ENCODE measurements at regions not wholly inside any gene's neighbourhood (a gene's known extent, or its start where the extent isn't known, plus 50 kb on each side); places are given as distances from the start of the nearest gene placed in this dataset.

DNA sequence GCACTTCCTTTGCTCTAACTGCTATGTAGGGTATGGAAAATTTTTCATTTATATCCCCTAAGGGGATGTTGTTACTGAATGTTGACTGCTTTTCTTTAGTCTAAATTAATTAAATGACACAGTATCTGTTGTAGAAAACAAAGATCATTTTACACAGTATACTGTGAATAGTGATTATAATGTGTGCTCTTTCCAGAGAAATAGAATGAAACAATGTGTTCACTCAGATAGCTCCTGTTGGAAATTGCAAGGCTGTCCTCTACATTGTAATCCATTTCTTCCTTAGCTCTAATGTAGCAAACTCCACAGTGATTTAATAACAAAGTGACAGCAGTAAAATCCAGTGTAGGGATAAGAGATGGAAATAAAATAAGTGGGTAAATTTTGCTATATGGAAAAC lies 159.0 kb upstream of the VEPH1 start:
- no peak for TF ChIP-seq EZH2 (IDR thresholded peaks at IDR 0.05; ENCODE audit: insufficient read depth, poor library complexity, severe bottlenecking)
- TF ChIP-seq EZH2phosphoT487 (IDR thresholded peaks at IDR 0.05; ENCODE audit: insufficient read depth, low read depth) = no peak
- no peaks in the 10 kb centered on the region for H3K9me2 ChIP-seq (ENCODE audit: insufficient read depth)

DNA sequence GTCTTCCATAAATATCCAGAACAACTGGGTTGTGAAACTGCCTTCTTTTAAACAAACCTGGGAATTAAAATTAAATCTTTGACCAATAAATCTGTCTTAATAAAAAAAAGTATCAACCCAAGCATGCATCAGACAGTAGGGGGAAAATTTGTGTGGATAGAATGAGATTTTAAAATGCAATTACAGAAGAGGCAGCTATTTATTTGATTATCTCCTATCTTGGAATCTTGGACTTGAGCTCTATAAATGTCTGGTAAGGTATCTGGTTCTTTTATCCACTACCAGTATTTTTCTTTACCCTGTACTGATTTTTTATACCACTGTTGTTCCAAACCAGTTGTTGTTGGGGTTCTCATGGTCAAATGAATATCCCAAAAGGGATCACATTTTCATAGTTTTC lies 157.6 kb upstream of the VEPH1 start:
- Histone ChIP-seq H3K36me3 (ENCODE audit: low read depth) (no peaks in the 10 kb centered on the region), H3K27me3 (replicated peaks; ENCODE audit: insufficient read depth) (no peaks in the 10 kb centered on the region), H3K9me2 (ENCODE audit: insufficient read depth) (no peaks in the 10 kb centered on the region), H3K9ac (no peak overlapping the region), H3K79me2 (ENCODE audit: insufficient read depth) (no peaks in the 10 kb centered on the region), H4K20me1 (ENCODE audit: insufficient read depth) (no peaks in the 10 kb centered on the region), H3K4me3 (no peak overlapping the region), H3K9me3 (ENCODE audit: low read depth) (no peaks in the 10 kb centered on the region), H3F3A (ENCODE audit: insufficient read depth) (no peaks in the 10 kb centered on the region), H2AFZ (no peak overlapping the region), H3K4me1 (ENCODE audit: insufficient read depth) (no peaks in the 10 kb centered on the region), H3K4me2 (ENCODE audit: unreplicated experiment) (no peak overlapping the region), H3K27ac (no peak overlapping the region)
- TF ChIP-seq EZH2phosphoT487 (IDR thresholded peaks at IDR 0.05; ENCODE audit: insufficient read depth, low read depth) (no peak), EZH2 (IDR thresholded peaks at IDR 0.05; ENCODE audit: insufficient read depth, poor library complexity, severe bottlenecking) (no peak)
- DNase-seq = no peak
- in situ Hi-C loops (cut with MboI) = no loop called here

More for the DNA sequence above, 159.0 kb upstream of the VEPH1 start:
- Histone ChIP-seq H3K4me1 (ENCODE audit: insufficient read depth) (no peaks in the 10 kb centered on the region), H2AFZ (no peak overlapping the region), H3K27ac (no peak overlapping the region), H3K79me2 (ENCODE audit: insufficient read depth) (no peaks in the 10 kb centered on the region), H3K9ac (no peak overlapping the region), H3K27me3 (replicated peaks; ENCODE audit: insufficient read depth) (no peaks in the 10 kb centered on the region), H4K20me1 (ENCODE audit: insufficient read depth) (no peaks in the 10 kb centered on the region), H3K36me3 (ENCODE audit: low read depth) (no peaks in the 10 kb centered on the region), H3K4me3 (no peak overlapping the region), H3K9me3 (ENCODE audit: low read depth) (no peaks in the 10 kb centered on the region), H3F3A (ENCODE audit: insufficient read depth) (no peaks in the 10 kb centered on the region), H3K4me2 (ENCODE audit: unreplicated experiment) (no peak overlapping the region)
- in situ Hi-C loops (cut with MboI) = no loop called here
- DNase-seq = no peak

DNA sequence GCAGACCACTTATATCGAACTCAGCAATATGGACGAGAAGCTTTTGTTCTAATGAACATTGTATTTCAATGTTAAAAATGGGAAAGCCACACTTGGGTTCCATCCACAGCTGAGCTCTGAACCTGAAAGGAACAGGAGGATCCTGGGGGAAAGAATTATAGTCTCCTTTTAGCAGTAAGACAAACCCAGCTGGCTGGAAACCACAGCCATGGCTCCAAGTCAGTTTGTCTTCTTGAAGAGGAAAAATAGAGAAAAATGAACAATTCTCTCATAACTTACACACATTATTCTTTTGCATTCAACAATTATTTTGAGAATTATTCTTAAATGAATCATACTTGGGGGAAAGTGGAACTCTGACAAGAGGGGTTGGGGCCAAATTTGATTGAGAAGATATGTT lies 149.2 kb upstream of the VEPH1 start:
- in situ Hi-C loops (cut with MboI) = no loop called here
- 79 to 85% methylated on average over 2 of the region's 2 CpGs for WGBS, 2 experiments (ENCODE audit: low coverage in 1 of 2, low lambda C conversion rate in 2 of 2, missing lambda C conversion rate in 2 of 2)
- DNase-seq = no peak

GRCh38 chr3:157650699-157651098 lies 147.5 kb upstream of the VEPH1 start:
- H3K27ac ChIP-seq = no peak overlapping the region
- no peak overlapping the region for H2AFZ ChIP-seq
- no peak for DNase-seq
- no peaks in the 10 kb centered on the region for H3K9me2 ChIP-seq (ENCODE audit: insufficient read depth)
- H3K4me2 ChIP-seq (ENCODE audit: unreplicated experiment) = no peak overlapping the region
- 38 to 46% methylated on average over 1 of the region's 1 CpG for WGBS, 2 experiments (ENCODE audit: low coverage in 1 of 2, low lambda C conversion rate in 2 of 2, missing lambda C conversion rate in 2 of 2)
- in situ Hi-C loops (cut with MboI) = no loop called here
- no peaks in the 10 kb centered on the region for H3F3A ChIP-seq (ENCODE audit: insufficient read depth)
- H3K9me3 ChIP-seq (ENCODE audit: low read depth) = no peaks in the 10 kb centered on the region
- no peaks in the 10 kb centered on the region for H3K36me3 ChIP-seq (ENCODE audit: low read depth)
- no peak overlapping the region for H3K4me3 ChIP-seq
- H3K79me2 ChIP-seq (ENCODE audit: insufficient read depth) = no peaks in the 10 kb centered on the region
- no peaks in the 10 kb centered on the region for H4K20me1 ChIP-seq (ENCODE audit: insufficient read depth)
- no peak overlapping the region for H3K9ac ChIP-seq
- no peaks in the 10 kb centered on the region for H3K4me1 ChIP-seq (ENCODE audit: insufficient read depth)
- no peaks in the 10 kb centered on the region for H3K27me3 ChIP-seq (replicated peaks; ENCODE audit: insufficient read depth)
- TF ChIP-seq EZH2 (IDR thresholded peaks at IDR 0.05; ENCODE audit: insufficient read depth, poor library complexity, severe bottlenecking) (no peak), EZH2phosphoT487 (IDR thresholded peaks at IDR 0.05; ENCODE audit: insufficient read depth, low read depth) (no peak)

More for the DNA sequence above, 149.2 kb upstream of the VEPH1 start:
- Histone ChIP-seq H3K27ac (no peak overlapping the region), H3K79me2 (ENCODE audit: insufficient read depth) (no peaks in the 10 kb centered on the region), H3K36me3 (ENCODE audit: low read depth) (no peaks in the 10 kb centered on the region), H3K27me3 (replicated peaks; ENCODE audit: insufficient read depth) (no peaks in the 10 kb centered on the region), H3K9me3 (ENCODE audit: low read depth) (no peaks in the 10 kb centered on the region), H3F3A (ENCODE audit: insufficient read depth) (no peaks in the 10 kb centered on the region), H3K4me3 (no peak overlapping the region), H2AFZ (no peak overlapping the region), H3K4me2 (ENCODE audit: unreplicated experiment) (no peak overlapping the region), H3K9ac (no peak overlapping the region), H3K9me2 (ENCODE audit: insufficient read depth) (no peaks in the 10 kb centered on the region), H3K4me1 (ENCODE audit: insufficient read depth) (no peaks in the 10 kb centered on the region), H4K20me1 (ENCODE audit: insufficient read depth) (no peaks in the 10 kb centered on the region)
- TF ChIP-seq EZH2phosphoT487 (IDR thresholded peaks at IDR 0.05; ENCODE audit: insufficient read depth, low read depth) (no peak), EZH2 (IDR thresholded peaks at IDR 0.05; ENCODE audit: insufficient read depth, poor library complexity, severe bottlenecking) (no peak)

- Histone ChIP-seq H3K79me2 (ENCODE audit: insufficient read depth) (no peaks in the 10 kb centered on the region), H4K20me1 (ENCODE audit: insufficient read depth) (no peaks in the 10 kb centered on the region), H3K4me2 (ENCODE audit: unreplicated experiment) (no peak overlapping the region), H3K4me3 (no peak overlapping the region), H2AFZ (no peak overlapping the region), H3K9me3 (ENCODE audit: low read depth) (no peaks in the 10 kb centered on the region), H3K27ac (no peak overlapping the region), H3K9me2 (ENCODE audit: insufficient read depth) (no peaks in the 10 kb centered on the region), H3K4me1 (ENCODE audit: insufficient read depth) (no peaks in the 10 kb centered on the region), H3K27me3 (replicated peaks; ENCODE audit: insufficient read depth) (no peaks in the 10 kb centered on the region), H3K36me3 (ENCODE audit: low read depth) (no peaks in the 10 kb centered on the region), H3F3A (ENCODE audit: insufficient read depth) (no peaks in the 10 kb centered on the region), H3K9ac (no peak overlapping the region)
- TF ChIP-seq EZH2phosphoT487 (IDR thresholded peaks at IDR 0.05; ENCODE audit: insufficient read depth, low read depth) = no peak
- TF ChIP-seq EZH2 (IDR thresholded peaks at IDR 0.05; ENCODE audit: insufficient read depth, poor library complexity, severe bottlenecking) = no peak
- in situ Hi-C loops (cut with MboI) = no loop called here
- DNase-seq = no peak
- WGBS, 2 experiments (ENCODE audit: low coverage in 1 of 2, low lambda C conversion rate in 2 of 2, missing lambda C conversion rate in 2 of 2) = 41 to 55% methylated on average over 1 of the region's 1 CpG
These were observed 147.0 kb upstream of the VEPH1 start for GRCh38 chr3:157650172-157650571.
